Astrocyte (in vitro differentiated cells and primary cell): ENCODE measurements at regions not wholly inside any gene's neighbourhood (a gene's known extent, or its start where the extent isn't known, plus 50 kb on each side); places are given as distances from the start of the nearest gene placed in this dataset.

Experiments
- CTCF ChIP-seq: IDR thresholded peaks from 2 replicates; pipeline ENCODE4 v1.5.1; 2011; ENCODE audit warnings: low read depth, mild to moderate bottlenecking, inconsistent platforms, low read length, moderate library complexity; ENCODE audit not compliant: insufficient read depth
- EZH2 ChIP-seq: IDR thresholded peaks from 2 replicates; pipeline ENCODE4 v1.6.1; 2012; ENCODE audit warnings: mild to moderate bottlenecking, low read length, inconsistent platforms; ENCODE audit not compliant: insufficient read depth

- TF ChIP-seq CTCF = no peak
- no peak for TF ChIP-seq EZH2
Measured at GRCh38 chr5:8462565-8462964, 593.6 kb downstream of the MTRR start.
